Inflammatory macrophage treated with lipopolysaccharide for 4 hours (primary cell): ENCODE measurements at regions not wholly inside any gene's neighbourhood (a gene's known extent, or its start where the extent isn't known, plus 50 kb on each side); places are given as distances from the start of the nearest gene placed in this dataset.
"Not testable (repeated sequence)": the region's sequence is repeated elsewhere in the genome, so short reads cannot be mapped to it uniquely, and the experiment has no call there.

Source experiments
- DNase-seq: peaks from one replicate; pipeline ENCODE4 v3.0.0-alpha.2; 2020

DNA sequence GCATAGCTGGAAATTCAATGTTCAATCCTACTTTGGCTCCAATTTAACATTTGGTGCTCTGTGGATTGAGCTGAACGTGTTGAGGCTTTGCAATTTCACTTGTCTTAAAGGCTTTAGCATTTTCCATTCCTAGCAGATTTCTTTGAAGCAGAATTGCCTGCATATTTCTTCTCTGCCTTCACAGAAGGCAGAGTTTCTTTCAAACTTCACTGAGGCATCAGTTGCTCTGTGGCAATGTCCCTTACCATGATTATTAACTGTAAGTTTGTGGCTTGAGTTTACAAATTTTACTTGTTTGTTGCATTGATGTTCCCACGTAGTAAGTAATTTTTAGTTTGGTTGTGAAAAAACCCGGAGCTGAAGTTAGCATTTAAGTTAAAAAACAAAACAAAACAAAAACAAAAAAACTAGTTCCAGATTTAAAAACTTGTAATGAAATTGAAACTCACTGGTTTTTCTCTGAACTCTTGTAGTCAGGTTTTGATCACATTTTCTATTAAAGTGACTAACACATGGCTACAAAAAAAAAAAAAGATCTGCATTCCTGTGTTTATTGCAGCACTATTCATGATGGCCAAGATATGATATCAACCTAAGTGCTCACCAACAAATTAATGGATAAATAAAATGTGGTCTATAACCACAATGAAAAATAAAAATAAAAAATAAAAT, 55.2 kb upstream of the UXS1 start:
- not testable (repeated sequence) for DNase-seq

- DNase-seq, result not testable (repeated sequence)
Observed at GRCh38 chr2:106248548-106249151, 54.5 kb upstream of the UXS1 start.
